Gastroesophageal sphincter (tissue), 3 donors: ENCODE measurements at regions not wholly inside any gene's neighbourhood (a gene's known extent, or its start where the extent isn't known, plus 50 kb on each side); places are given as distances from the start of the nearest gene placed in this dataset.

Source experiments
- POLR2A ChIP-seq, 2 donors: fragments of 450-650 bp; IDR thresholded peaks; one replicate each; pipeline ENCODE4 v1.6.1; 2017; ENCODE audit warnings: antibody characterized with exemption in 2 of 2, mild to moderate bottlenecking in 2 of 2, moderate library complexity in 1 of 2
- POLR2AphosphoS5 ChIP-seq: sonication (generic); formaldehyde crosslinking; IDR thresholded peaks from one replicate; pipeline ENCODE4 v1.6.1; 2017; ENCODE audit warnings: antibody characterized with exemption
- TF ChIP-seq, protein P1 (sequence below), 4 experiments: fragments of 200-600 bp in 2 of 4; fragments of 450-650 bp in 2 of 4; sonication (generic) in 1 of 4; IDR thresholded peaks; one replicate each; pipeline ENCODE4 v1.5.1; 2017 to 2019; ENCODE audit warnings: antibody characterized with exemption in 4 of 4, mild to moderate bottlenecking in 2 of 4, moderate library complexity in 2 of 4

DNA sequence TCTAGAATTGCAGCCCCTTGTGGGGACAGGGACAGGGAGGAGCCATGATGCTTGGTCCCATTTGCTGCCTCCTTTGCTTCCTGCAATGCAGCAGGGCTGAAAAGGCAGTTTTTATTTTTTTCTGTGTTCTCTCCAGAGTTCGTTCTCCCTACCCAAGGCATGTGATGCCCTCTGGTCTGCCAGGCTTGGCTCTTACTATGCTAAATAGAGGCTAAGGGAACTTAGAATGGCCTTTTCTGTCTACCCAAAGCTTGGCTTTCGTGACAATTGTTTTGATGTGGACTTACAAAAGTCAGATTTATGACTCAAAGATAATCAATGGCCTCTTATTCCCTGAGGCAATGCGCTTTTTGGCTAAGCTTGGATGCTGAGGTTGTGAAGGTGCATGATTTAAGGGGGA is 293.3 kb upstream of the TBL1XR1 start:
- TF ChIP-seq POLR2A (IDR thresholded peaks at IDR 0.05) (no peak), POLR2AphosphoS5 (no peak)
- TF ChIP-seq, protein P1, sequence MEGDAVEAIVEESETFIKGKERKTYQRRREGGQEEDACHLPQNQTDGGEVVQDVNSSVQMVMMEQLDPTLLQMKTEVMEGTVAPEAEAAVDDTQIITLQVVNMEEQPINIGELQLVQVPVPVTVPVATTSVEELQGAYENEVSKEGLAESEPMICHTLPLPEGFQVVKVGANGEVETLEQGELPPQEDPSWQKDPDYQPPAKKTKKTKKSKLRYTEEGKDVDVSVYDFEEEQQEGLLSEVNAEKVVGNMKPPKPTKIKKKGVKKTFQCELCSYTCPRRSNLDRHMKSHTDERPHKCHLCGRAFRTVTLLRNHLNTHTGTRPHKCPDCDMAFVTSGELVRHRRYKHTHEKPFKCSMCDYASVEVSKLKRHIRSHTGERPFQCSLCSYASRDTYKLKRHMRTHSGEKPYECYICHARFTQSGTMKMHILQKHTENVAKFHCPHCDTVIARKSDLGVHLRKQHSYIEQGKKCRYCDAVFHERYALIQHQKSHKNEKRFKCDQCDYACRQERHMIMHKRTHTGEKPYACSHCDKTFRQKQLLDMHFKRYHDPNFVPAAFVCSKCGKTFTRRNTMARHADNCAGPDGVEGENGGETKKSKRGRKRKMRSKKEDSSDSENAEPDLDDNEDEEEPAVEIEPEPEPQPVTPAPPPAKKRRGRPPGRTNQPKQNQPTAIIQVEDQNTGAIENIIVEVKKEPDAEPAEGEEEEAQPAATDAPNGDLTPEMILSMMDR (IDR thresholded peaks at IDR 0.05), result no peak
